ENCODE measurements at regions not wholly inside any gene's neighbourhood (a gene's known extent, or its start where the extent isn't known, plus 50 kb on each side); places are given as distances from the start of the nearest gene placed in this dataset.

GRCh38 chr14:30158299-30158698 lies 230.7 kb upstream of the PRKD1 start:
- intact Hi-C loops (cut with DNase I): no loop called here
- Histone ChIP-seq H3K4me1 (ENCODE audit: control insufficient read depth in 1 of 2, insufficient read depth in 2 of 2, low read length in 2 of 2) (peaks cover 0 to 6% of the 10 kb centered on the region in 2 donors), H3K4me3 (ENCODE audit: low read length in 2 of 2) (no peak overlapping the region), H3K27ac (ENCODE audit: low read depth in 1 of 2, low read length in 2 of 2) (no peak overlapping the region), H3K27me3 (ENCODE audit: control insufficient read depth in 1 of 2, insufficient read depth in 2 of 2, low read length in 1 of 2) (no peaks in the 10 kb centered on the region), H3K36me3 (ENCODE audit: control insufficient read depth in 1 of 2, insufficient read depth in 2 of 2, low read length in 1 of 2) (no peaks in the 10 kb centered on the region), H3K9me3 (ENCODE audit: control insufficient read depth, low read length) (no peaks in the 10 kb centered on the region)
- WGBS, 2 donors: 72 to 76% methylated on average over 5 of the region's 5 CpGs
- no peak for ATAC-seq (ENCODE audit: low FRiP score)
- DNase-seq: no peak

- ATAC-seq (ENCODE audit: low FRiP score) (no peak), DNase-seq (no peak)
- Histone ChIP-seq H3K36me3 (ENCODE audit: control insufficient read depth in 1 of 2, insufficient read depth in 2 of 2, low read length in 1 of 2) (no peaks in the 10 kb centered on the region), H3K27ac (ENCODE audit: low read depth in 1 of 2, low read length in 2 of 2) (no peak overlapping the region), H3K9me3 (ENCODE audit: control insufficient read depth, low read length) (no peaks in the 10 kb centered on the region), H3K27me3 (ENCODE audit: control insufficient read depth in 1 of 2, insufficient read depth in 2 of 2, low read length in 1 of 2) (no peaks in the 10 kb centered on the region), H3K4me3 (ENCODE audit: low read length in 2 of 2) (no peak overlapping the region), H3K4me1 (ENCODE audit: control insufficient read depth in 1 of 2, insufficient read depth in 2 of 2, low read length in 2 of 2) (peaks cover 0 to 6% of the 10 kb centered on the region in 2 donors)
- intact Hi-C loops (cut with DNase I): no loop called here
- 55 to 58% methylated on average over 2 of the region's 2 CpGs for WGBS, 2 donors
Measured at GRCh38 chr14:30159374-30159773, 231.7 kb upstream of the PRKD1 start.

- DNase-seq: no peak
Measured at GRCh38 chr14:30160608-30161007, 233.0 kb upstream of the PRKD1 start.

GRCh38 chr14:30162066-30162465 lies 234.4 kb upstream of the PRKD1 start:
- ATAC-seq (ENCODE audit: low FRiP score) (no peak), DNase-seq (no peak)
- Histone ChIP-seq H3K36me3 (ENCODE audit: control insufficient read depth in 1 of 2, insufficient read depth in 2 of 2, low read length in 1 of 2) (no peaks in the 10 kb centered on the region), H3K27me3 (ENCODE audit: control insufficient read depth in 1 of 2, insufficient read depth in 2 of 2, low read length in 1 of 2) (no peaks in the 10 kb centered on the region), H3K27ac (ENCODE audit: low read depth in 1 of 2, low read length in 2 of 2) (no peak overlapping the region), H3K4me1 (ENCODE audit: control insufficient read depth in 1 of 2, insufficient read depth in 2 of 2, low read length in 2 of 2) (peaks cover 0 to 6% of the 10 kb centered on the region in 2 donors), H3K4me3 (ENCODE audit: low read length in 2 of 2) (no peak overlapping the region), H3K9me3 (ENCODE audit: control insufficient read depth, low read length) (no peaks in the 10 kb centered on the region)
- 43 to 50% methylated on average over 1 of the region's 1 CpG for WGBS, 2 donors
- intact Hi-C loops (cut with DNase I): no loop called here

More at GRCh38 chr14:30160608-30161007, 233.0 kb upstream of the PRKD1 start:
- no peak for ATAC-seq (ENCODE audit: low FRiP score)
- Histone ChIP-seq H3K4me3 (ENCODE audit: low read length in 2 of 2) (no peak overlapping the region), H3K9me3 (ENCODE audit: control insufficient read depth, low read length) (no peaks in the 10 kb centered on the region), H3K36me3 (ENCODE audit: control insufficient read depth in 1 of 2, insufficient read depth in 2 of 2, low read length in 1 of 2) (no peaks in the 10 kb centered on the region), H3K4me1 (ENCODE audit: control insufficient read depth in 1 of 2, insufficient read depth in 2 of 2, low read length in 2 of 2) (peaks cover 0 to 6% of the 10 kb centered on the region in 2 donors), H3K27ac (ENCODE audit: low read depth in 1 of 2, low read length in 2 of 2) (no peak overlapping the region), H3K27me3 (ENCODE audit: control insufficient read depth in 1 of 2, insufficient read depth in 2 of 2, low read length in 1 of 2) (no peaks in the 10 kb centered on the region)
- intact Hi-C loops (cut with DNase I): no loop called here
- WGBS, 2 donors: 94 to 98% methylated on average over 5 of the region's 5 CpGs

GRCh38 chr14:30165255-30165654 lies 237.6 kb upstream of the PRKD1 start:
- ATAC-seq (ENCODE audit: low FRiP score) (no peak), DNase-seq (no peak)
- peaks cover 0 to 1% of the 10 kb centered on the region in 2 donors for H3K4me1 ChIP-seq (ENCODE audit: control insufficient read depth in 1 of 2, insufficient read depth in 2 of 2, low read length in 2 of 2)
- no peaks in the 10 kb centered on the region for H3K27me3 ChIP-seq (ENCODE audit: control insufficient read depth in 1 of 2, insufficient read depth in 2 of 2, low read length in 1 of 2)
- peaks cover 12% of the 10 kb centered on the region for H3K9me3 ChIP-seq (ENCODE audit: control insufficient read depth, low read length)
- no peaks in the 10 kb centered on the region for H3K36me3 ChIP-seq (ENCODE audit: control insufficient read depth in 1 of 2, insufficient read depth in 2 of 2, low read length in 1 of 2)
- WGBS, 2 donors: 96% methylated on average over 2 of the region's 2 CpGs
- H3K4me3 ChIP-seq (ENCODE audit: low read length in 2 of 2): no peak overlapping the region
- no peak overlapping the region for H3K27ac ChIP-seq (ENCODE audit: low read depth in 1 of 2, low read length in 2 of 2)
- intact Hi-C loops (cut with DNase I): no loop called here

GRCh38 chr14:30177781-30178180 lies 250.1 kb upstream of the PRKD1 start:
- Histone ChIP-seq H3K4me1 (ENCODE audit: control insufficient read depth in 1 of 2, insufficient read depth in 2 of 2, low read length in 2 of 2) (no peaks in the 10 kb centered on the region), H3K4me3 (ENCODE audit: low read length in 2 of 2) (no peak overlapping the region), H3K36me3 (ENCODE audit: control insufficient read depth in 1 of 2, insufficient read depth in 2 of 2, low read length in 1 of 2) (no peaks in the 10 kb centered on the region), H3K27me3 (ENCODE audit: control insufficient read depth in 1 of 2, insufficient read depth in 2 of 2, low read length in 1 of 2) (no peaks in the 10 kb centered on the region), H3K9me3 (ENCODE audit: control insufficient read depth, low read length) (no peaks in the 10 kb centered on the region), H3K27ac (ENCODE audit: low read depth in 1 of 2, low read length in 2 of 2) (no peak overlapping the region)
- intact Hi-C loops (cut with DNase I): no loop called here
- WGBS, 2 donors: 99 to 100% methylated on average over 1 of the region's 1 CpG
- DNase-seq (no peak), ATAC-seq (ENCODE audit: low FRiP score) (no peak)

GRCh38 chr14:30179381-30180130 lies 251.9 kb upstream of the PRKD1 start:
- intact Hi-C loops (cut with DNase I): no loop called here
- H3K36me3 ChIP-seq (ENCODE audit: control insufficient read depth in 1 of 2, insufficient read depth in 2 of 2, low read length in 1 of 2): no peaks in the 10 kb centered on the region
- no peaks in the 10 kb centered on the region for H3K27me3 ChIP-seq (ENCODE audit: control insufficient read depth in 1 of 2, insufficient read depth in 2 of 2, low read length in 1 of 2)
- H3K4me3 ChIP-seq (ENCODE audit: low read length in 2 of 2): no peak overlapping the region
- no peak for ATAC-seq (ENCODE audit: low FRiP score)
- no peaks in the 10 kb centered on the region for H3K9me3 ChIP-seq (ENCODE audit: control insufficient read depth, low read length)
- no peak overlapping the region for H3K27ac ChIP-seq (ENCODE audit: low read depth in 1 of 2, low read length in 2 of 2)
- 32 to 47% methylated on average over 4 of the region's 4 CpGs for WGBS, 2 donors
- no peaks in the 10 kb centered on the region for H3K4me1 ChIP-seq (ENCODE audit: control insufficient read depth in 1 of 2, insufficient read depth in 2 of 2, low read length in 2 of 2)
- DNase-seq: no peak

GRCh38 chr14:30180219-30180618 lies 252.6 kb upstream of the PRKD1 start:
- 48 to 50% methylated on average over 2 of the region's 2 CpGs for WGBS, 2 donors
- Histone ChIP-seq H3K36me3 (ENCODE audit: control insufficient read depth in 1 of 2, insufficient read depth in 2 of 2, low read length in 1 of 2) (no peaks in the 10 kb centered on the region), H3K4me1 (ENCODE audit: control insufficient read depth in 1 of 2, insufficient read depth in 2 of 2, low read length in 2 of 2) (no peaks in the 10 kb centered on the region), H3K9me3 (ENCODE audit: control insufficient read depth, low read length) (no peaks in the 10 kb centered on the region), H3K27me3 (ENCODE audit: control insufficient read depth in 1 of 2, insufficient read depth in 2 of 2, low read length in 1 of 2) (no peaks in the 10 kb centered on the region), H3K27ac (ENCODE audit: low read depth in 1 of 2, low read length in 2 of 2) (no peak overlapping the region), H3K4me3 (ENCODE audit: low read length in 2 of 2) (no peak overlapping the region)
- ATAC-seq (ENCODE audit: low FRiP score): no peak
- intact Hi-C loops (cut with DNase I): no loop called here
- DNase-seq: no peak

GRCh38 chr14:30185832-30186231 lies 258.2 kb upstream of the PRKD1 start:
- ATAC-seq (ENCODE audit: low FRiP score) (no peak), DNase-seq (no peak)
- Histone ChIP-seq H3K4me1 (ENCODE audit: control insufficient read depth in 1 of 2, insufficient read depth in 2 of 2, low read length in 2 of 2) (peaks cover 0 to 2% of the 10 kb centered on the region in 2 donors), H3K27ac (ENCODE audit: low read depth in 1 of 2, low read length in 2 of 2) (no peak overlapping the region), H3K9me3 (ENCODE audit: control insufficient read depth, low read length) (no peaks in the 10 kb centered on the region), H3K27me3 (ENCODE audit: control insufficient read depth in 1 of 2, insufficient read depth in 2 of 2, low read length in 1 of 2) (no peaks in the 10 kb centered on the region), H3K36me3 (ENCODE audit: control insufficient read depth in 1 of 2, insufficient read depth in 2 of 2, low read length in 1 of 2) (no peaks in the 10 kb centered on the region), H3K4me3 (ENCODE audit: low read length in 2 of 2) (no peak overlapping the region)
- intact Hi-C loops (cut with DNase I): no loop called here

Data from aorta (tissue), 5 donors.